HEK293 (cell line): ENCODE measurements at regions not wholly inside any gene's neighbourhood (a gene's known extent, or its start where the extent isn't known, plus 50 kb on each side); places are given as distances from the start of the nearest gene placed in this dataset.

Experiments
- CTCF ChIA-PET: fragments of 350-600 bp; formaldehyde crosslinking; extraction: SDS; loops from one replicate; lab custom pipeline; 2021; ENCODE audit warnings: antibody characterized with exemption; lab: Yijun Ruan, JAX
- POLR2A ChIA-PET: fragments of 300-600 bp; formaldehyde crosslinking; extraction: SDS; loops from one replicate; lab custom pipeline; 2020; ENCODE audit warnings: antibody characterized with exemption, inconsistent platforms; lab: Yijun Ruan, JAX
- H3K27ac ChIP-seq: fragments of 200-500 bp; sonication (Bioruptor generic); 2 replicates; pipeline ENCODE4 v1.5.1; 2014; ENCODE audit warnings: low read depth, low read length, control low read depth, inconsistent platforms; ENCODE audit errors: extremely low read depth
- H3K36me3 ChIP-seq, 2 experiments: fragments of 200-500 bp in 1 of 2; sonication (Bioruptor generic) in 1 of 2; 1 replicate in 1 of 2; 2 replicates in 1 of 2; pipeline ENCODE4 v1.5.1; 2014 to 2017; ENCODE audit warnings: inconsistent platforms in 2 of 2, low read length in 2 of 2; ENCODE audit not compliant: control insufficient read depth in 2 of 2, insufficient read depth in 1 of 2
- H3K4me1 ChIP-seq: fragments of 200-500 bp; sonication (Bioruptor generic); 2 replicates; pipeline ENCODE4 v1.5.1; 2014; ENCODE audit warnings: mild to moderate bottlenecking, low read length, inconsistent platforms; ENCODE audit not compliant: control insufficient read depth, insufficient read depth
- H3K4me3 ChIP-seq: 2 replicates; pipeline ENCODE4 v1.5.1; 2011; ENCODE audit warnings: low read depth, mild to moderate bottlenecking, control low read depth, low read length, moderate library complexity
- H3K9me3 ChIP-seq: fragments of 200-500 bp; sonication (Bioruptor generic); 2 replicates; pipeline ENCODE4 v1.5.1; 2014; ENCODE audit warnings: low read depth, low read length, inconsistent platforms; ENCODE audit not compliant: control insufficient read depth, insufficient read depth
- BCL6B ChIP-seq: fragments of 450-650 bp; formaldehyde crosslinking; IDR thresholded peaks from 2 replicates; pipeline ENCODE4 v1.5.1; 2017; ENCODE audit warnings: missing biosample characterization, missing genetic modification characterization
- IKZF3 ChIP-seq: fragments of 450-650 bp; IDR thresholded peaks from 2 replicates; pipeline ENCODE4 v1.5.0; 2018; ENCODE audit warnings: missing biosample characterization, mild to moderate bottlenecking, missing genetic modification characterization, moderate library complexity
- TCF7L2 ChIP-seq: IDR thresholded peaks from 2 replicates; pipeline ENCODE4 v1.6.1; 2011; ENCODE audit warnings: low read depth, mild to moderate bottlenecking, inconsistent platforms, low read length, moderate library complexity, borderline replicate concordance
- ZNF140 ChIP-seq: fragments of 450-650 bp; formaldehyde crosslinking; IDR thresholded peaks from 2 replicates; pipeline ENCODE4 v1.5.1; 2016; ENCODE audit warnings: missing biosample characterization, missing genetic modification characterization
- ZNF157 ChIP-seq: fragments of 450-650 bp; formaldehyde crosslinking; IDR thresholded peaks from 2 replicates; pipeline ENCODE4 v1.5.1; 2016; ENCODE audit warnings: missing biosample characterization, missing genetic modification characterization
- ZNF175 ChIP-seq: fragments of 450-650 bp; formaldehyde crosslinking; IDR thresholded peaks from 2 replicates; pipeline ENCODE4 v1.5.1; 2016; ENCODE audit warnings: missing biosample characterization, missing genetic modification characterization
- ZNF19 ChIP-seq: fragments of 450-650 bp; formaldehyde crosslinking; IDR thresholded peaks from 2 replicates; pipeline ENCODE4; 2016; ENCODE audit warnings: missing biosample characterization, missing genetic modification characterization, low read depth
- ZNF223 ChIP-seq: fragments of 450-650 bp; formaldehyde crosslinking; IDR thresholded peaks from 2 replicates; pipeline ENCODE4 v1.5.1; 2016; ENCODE audit warnings: missing biosample characterization, missing genetic modification characterization
- ZNF274 ChIP-seq, 2 experiments: fragments of 200-500 bp in 1 of 2; fragments of 450-650 bp in 1 of 2; sonication (Bioruptor generic) in 1 of 2; formaldehyde crosslinking in 1 of 2; IDR thresholded peaks; 2 replicates each; pipeline versions ENCODE4 v1.5.1 to v1.6.1; 2014 to 2016; ENCODE audit warnings: borderline replicate concordance in 1 of 2, inconsistent platforms in 1 of 2, low read length in 1 of 2, missing biosample characterization in 1 of 2, missing genetic modification characterization in 1 of 2
- ZNF302 ChIP-seq: fragments of 450-650 bp; formaldehyde crosslinking; IDR thresholded peaks from 2 replicates; pipeline ENCODE4 v1.5.1; 2016; ENCODE audit warnings: missing biosample characterization, missing genetic modification characterization, low read depth
- ZNF311 ChIP-seq: fragments of 450-650 bp; formaldehyde crosslinking; IDR thresholded peaks from 2 replicates; pipeline ENCODE4 v1.5.1; 2017; ENCODE audit warnings: missing biosample characterization, missing genetic modification characterization, borderline replicate concordance
- ZNF513 ChIP-seq: fragments of 450-650 bp; IDR thresholded peaks from 2 replicates; pipeline ENCODE4 v1.5.1; 2018; ENCODE audit warnings: missing biosample characterization, missing genetic modification characterization
- ZNF610 ChIP-seq: fragments of 450-650 bp; formaldehyde crosslinking; IDR thresholded peaks from 2 replicates; pipeline ENCODE4 v1.5.1; 2016; ENCODE audit warnings: missing biosample characterization, missing genetic modification characterization, borderline replicate concordance
- ZNF626 ChIP-seq: fragments of 450-650 bp; sonication (Bioruptor Pico); formaldehyde crosslinking; IDR thresholded peaks from 2 replicates; pipeline ENCODE4 v1.5.1; 2018; ENCODE audit warnings: missing biosample characterization, missing genetic modification characterization, inconsistent platforms
- ZSCAN18 ChIP-seq: fragments of 450-650 bp; formaldehyde crosslinking; IDR thresholded peaks from 2 replicates; pipeline ENCODE4 v1.5.1; 2016; ENCODE audit warnings: missing biosample characterization, missing genetic modification characterization
- TF ChIP-seq, protein P1 (sequence below): fragments of 450-650 bp; formaldehyde crosslinking; IDR thresholded peaks from 2 replicates; pipeline ENCODE4 v1.5.1; 2016; ENCODE audit warnings: missing biosample characterization, missing genetic modification characterization
- TF ChIP-seq, protein P2 (sequence below): fragments of 450-650 bp; formaldehyde crosslinking; IDR thresholded peaks from 2 replicates; pipeline ENCODE4 v1.5.1; 2016; ENCODE audit warnings: missing biosample characterization, missing genetic modification characterization, low read depth
- TF ChIP-seq, protein P3 (sequence below): fragments of 450-650 bp; formaldehyde crosslinking; IDR thresholded peaks from 2 replicates; pipeline ENCODE4 v1.5.1; 2017; ENCODE audit warnings: missing biosample characterization, missing genetic modification characterization

DNA sequence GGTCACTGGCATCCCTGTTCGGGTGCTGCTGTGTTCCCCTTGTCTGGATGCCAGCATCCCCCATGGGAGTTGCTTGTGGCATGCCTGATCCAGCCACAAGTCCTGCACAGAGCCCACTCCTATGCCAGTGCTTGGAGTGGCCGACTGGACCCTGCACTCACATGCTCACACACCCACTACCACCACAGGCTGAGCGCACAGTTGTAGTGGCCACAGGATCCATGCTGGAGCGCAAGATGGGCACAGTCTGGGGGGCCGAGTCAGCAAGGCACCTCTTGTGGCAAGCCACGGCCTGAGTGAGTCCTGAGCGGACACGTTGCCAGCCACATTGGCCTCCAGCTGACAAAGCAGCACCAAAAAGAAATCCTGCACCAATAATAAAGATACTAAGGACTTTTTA is 661.6 kb upstream of the TMPRSS15 start:
- Histone ChIP-seq H3K4me1 (no peaks in the 10 kb centered on the region), H3K4me3 (no peak overlapping the region), H3K27ac (no peak overlapping the region)
- CTCF ChIA-PET, result no interaction called here
- no peak for TF ChIP-seq ZNF175 (tag by site-specific recombination)
- TF ChIP-seq, protein P1, sequence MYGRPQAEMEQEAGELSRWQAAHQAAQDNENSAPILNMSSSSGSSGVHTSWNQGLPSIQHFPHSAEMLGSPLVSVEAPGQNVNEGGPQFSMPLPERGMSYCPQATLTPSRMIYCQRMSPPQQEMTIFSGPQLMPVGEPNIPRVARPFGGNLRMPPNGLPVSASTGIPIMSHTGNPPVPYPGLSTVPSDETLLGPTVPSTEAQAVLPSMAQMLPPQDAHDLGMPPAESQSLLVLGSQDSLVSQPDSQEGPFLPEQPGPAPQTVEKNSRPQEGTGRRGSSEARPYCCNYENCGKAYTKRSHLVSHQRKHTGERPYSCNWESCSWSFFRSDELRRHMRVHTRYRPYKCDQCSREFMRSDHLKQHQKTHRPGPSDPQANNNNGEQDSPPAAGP, result no peak
- TF ChIP-seq, protein P2, sequence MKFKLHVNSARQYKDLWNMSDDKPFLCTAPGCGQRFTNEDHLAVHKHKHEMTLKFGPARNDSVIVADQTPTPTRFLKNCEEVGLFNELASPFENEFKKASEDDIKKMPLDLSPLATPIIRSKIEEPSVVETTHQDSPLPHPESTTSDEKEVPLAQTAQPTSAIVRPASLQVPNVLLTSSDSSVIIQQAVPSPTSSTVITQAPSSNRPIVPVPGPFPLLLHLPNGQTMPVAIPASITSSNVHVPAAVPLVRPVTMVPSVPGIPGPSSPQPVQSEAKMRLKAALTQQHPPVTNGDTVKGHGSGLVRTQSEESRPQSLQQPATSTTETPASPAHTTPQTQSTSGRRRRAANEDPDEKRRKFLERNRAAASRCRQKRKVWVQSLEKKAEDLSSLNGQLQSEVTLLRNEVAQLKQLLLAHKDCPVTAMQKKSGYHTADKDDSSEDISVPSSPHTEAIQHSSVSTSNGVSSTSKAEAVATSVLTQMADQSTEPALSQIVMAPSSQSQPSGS (tag by site-specific recombination), result no peak
- no peak for TF ChIP-seq BCL6B (tag by site-specific recombination)
- TF ChIP-seq IKZF3, result no peak
- TF ChIP-seq ZNF610 (tag by site-specific recombination), result no peak
- no peak for TF ChIP-seq ZNF513 (tag by site-specific recombination)
- no peak for TF ChIP-seq ZSCAN18 (tag by site-specific recombination)
- TF ChIP-seq TCF7L2, result no peak
- TF ChIP-seq ZNF274 (IDR thresholded peaks at IDR 0.05; ENCODE audit: low read length), result no peak
- no peak for TF ChIP-seq ZNF274 (tag by site-specific recombination; IDR thresholded peaks at IDR 0.05; ENCODE audit: borderline replicate concordance)
- no peak for TF ChIP-seq ZNF302 (tag by site-specific recombination)
- TF ChIP-seq ZNF223 (tag by site-specific recombination), result no peak
- TF ChIP-seq ZNF140 (tag by site-specific recombination), result no peak
- TF ChIP-seq ZNF19, result no peak
- TF ChIP-seq ZNF311, result no peak
- TF ChIP-seq, protein P3, sequence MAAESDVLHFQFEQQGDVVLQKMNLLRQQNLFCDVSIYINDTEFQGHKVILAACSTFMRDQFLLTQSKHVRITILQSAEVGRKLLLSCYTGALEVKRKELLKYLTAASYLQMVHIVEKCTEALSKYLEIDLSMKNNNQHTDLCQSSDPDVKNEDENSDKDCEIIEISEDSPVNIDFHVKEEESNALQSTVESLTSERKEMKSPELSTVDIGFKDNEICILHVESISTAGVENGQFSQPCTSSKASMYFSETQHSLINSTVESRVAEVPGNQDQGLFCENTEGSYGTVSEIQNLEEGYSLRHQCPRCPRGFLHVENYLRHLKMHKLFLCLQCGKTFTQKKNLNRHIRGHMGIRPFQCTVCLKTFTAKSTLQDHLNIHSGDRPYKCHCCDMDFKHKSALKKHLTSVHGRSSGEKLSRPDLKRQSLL (tag by site-specific recombination), result no peak
- TF ChIP-seq, all 188 proteins: peak for 0
- POLR2A ChIA-PET, result no interaction called here
- no peaks in the 10 kb centered on the region for H3K36me3 ChIP-seq
- H3K9me3 ChIP-seq, result no peaks in the 10 kb centered on the region

DNA sequence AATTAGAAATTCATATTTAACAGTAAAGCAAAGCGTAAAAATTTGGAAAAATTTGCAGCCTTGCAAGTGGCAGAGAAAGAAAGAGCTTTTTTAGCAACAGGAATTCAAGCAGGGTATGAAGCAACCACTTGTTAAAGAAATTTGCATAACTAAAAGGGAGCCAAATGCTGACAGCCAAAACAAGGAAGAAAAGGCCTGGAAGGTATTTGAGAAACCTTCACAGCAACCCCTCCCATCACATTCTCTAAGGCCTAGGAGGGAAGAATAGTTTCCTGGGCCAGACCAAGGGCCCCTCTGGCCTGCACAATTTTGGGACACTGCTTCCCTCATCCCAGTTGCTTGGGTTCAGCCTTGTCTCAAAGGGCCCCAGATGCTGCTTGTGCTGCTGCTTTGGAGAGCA is 672.4 kb upstream of the TMPRSS15 start:
- no peaks in the 10 kb centered on the region for H3K36me3 ChIP-seq
- CTCF ChIA-PET, result no interaction called here
- no peaks in the 10 kb centered on the region for H3K4me1 ChIP-seq
- POLR2A ChIA-PET, result no interaction called here
- no peaks in the 10 kb centered on the region for H3K9me3 ChIP-seq
- no peak overlapping the region for H3K27ac ChIP-seq
- H3K4me3 ChIP-seq, result no peak overlapping the region
- TF ChIP-seq ZNF157 (tag by site-specific recombination) (no peak), ZNF626 (no peak)
